ENCODE measurements at regions not wholly inside any gene's neighbourhood (a gene's known extent, or its start where the extent isn't known, plus 50 kb on each side); places are given as distances from the start of the nearest gene placed in this dataset.
"Not testable (repeated sequence)": the region's sequence is repeated elsewhere in the genome, so short reads cannot be mapped to it uniquely, and the experiment has no call there.

DNA sequence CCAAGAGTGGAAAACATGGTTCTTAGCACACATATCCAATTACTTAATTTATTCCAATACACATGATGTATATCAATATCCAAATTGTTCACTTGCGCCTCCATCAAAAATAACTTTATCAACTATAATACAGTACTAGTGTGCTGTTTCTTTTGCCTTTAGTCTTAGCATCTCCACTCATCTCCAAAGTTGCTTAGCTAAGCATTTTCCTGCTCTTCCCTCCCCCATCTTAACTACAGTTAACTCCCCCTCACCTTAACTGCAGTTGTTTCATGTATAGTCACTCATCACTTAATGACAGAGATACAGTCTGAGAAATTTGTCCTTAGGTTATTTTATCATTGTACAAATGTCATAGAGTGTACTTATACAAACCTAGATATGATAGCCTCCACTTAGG is 705.2 kb upstream of the LINC00305 start:
- DNase-seq (ENCODE audit: low spot score) = no peak

- no peak for DNase-seq (ENCODE audit: low spot score)
These were observed 703.4 kb upstream of the LINC00305 start for GRCh38 chr18:64852281-64852680.

GRCh38 chr18:64851726-64852125 is 702.8 kb upstream of the LINC00305 start:
- no peak for DNase-seq (ENCODE audit: low spot score)

GRCh38 chr18:64850791-64851190 is 701.9 kb upstream of the LINC00305 start:
- DNase-seq (ENCODE audit: low spot score) = no peak

DNA sequence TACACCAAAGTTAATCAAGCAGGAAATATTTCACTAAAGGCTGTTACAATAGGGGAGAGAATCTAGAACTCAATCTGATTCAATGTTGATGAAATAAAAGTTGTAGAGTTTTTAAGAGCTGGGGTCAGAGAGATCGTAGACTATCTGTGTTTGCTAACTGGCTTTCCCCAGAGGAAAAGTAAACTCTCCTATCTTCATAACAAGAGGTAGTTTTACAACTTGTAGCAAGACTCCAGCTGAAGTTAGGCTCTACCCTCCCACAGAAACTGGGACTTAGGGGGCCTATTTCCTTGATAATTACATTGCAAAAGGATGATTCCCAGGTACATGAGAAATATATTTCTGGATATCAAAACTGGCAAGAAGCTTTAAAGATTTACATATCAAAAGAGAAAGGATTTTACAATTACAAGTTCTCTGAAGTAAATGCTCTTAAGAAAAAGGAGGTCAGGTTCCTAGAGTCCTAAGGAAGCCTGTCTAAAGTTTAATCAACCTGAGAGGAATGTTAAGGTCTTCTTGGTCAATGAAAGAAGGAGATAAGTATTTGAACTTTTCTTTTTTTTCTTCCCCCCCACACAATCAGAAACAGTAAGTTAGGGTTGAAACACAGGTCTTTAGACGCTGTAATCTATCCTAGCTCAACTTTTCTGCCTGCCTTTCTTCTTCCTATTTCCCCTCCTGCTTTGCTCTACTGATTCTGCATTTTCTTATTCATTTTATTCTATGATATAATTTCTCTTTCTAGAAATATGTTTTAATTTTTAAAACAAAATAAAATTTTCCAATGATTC is 692.2 kb upstream of the LINC00305 start:
- DNase-seq (ENCODE audit: low spot score) = no peak

DNA sequence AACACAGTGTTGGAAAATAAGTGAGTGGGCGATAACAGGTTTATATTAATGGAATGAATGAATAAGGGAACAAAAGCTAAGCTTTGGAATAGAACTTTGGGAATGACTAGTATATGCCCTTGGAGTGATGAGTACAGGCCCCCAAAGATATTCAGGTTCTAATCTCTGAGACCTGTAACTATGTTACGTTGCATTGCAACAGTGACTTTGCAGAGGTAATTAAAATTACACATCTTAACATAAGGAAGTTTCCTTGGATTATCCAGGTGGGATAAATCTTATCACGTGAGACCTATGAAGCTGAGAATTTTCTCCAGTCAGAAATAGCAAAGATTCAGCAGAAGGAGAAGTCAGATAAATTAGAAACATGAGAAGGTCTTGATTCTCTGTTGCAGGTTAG is 661.5 kb upstream of the LINC00305 start:
- DNase-seq (ENCODE audit: low spot score) = no peak

GRCh38 chr18:64809801-64810200 is 660.9 kb upstream of the LINC00305 start:
- DNase-seq (ENCODE audit: low spot score) = no peak

DNA sequence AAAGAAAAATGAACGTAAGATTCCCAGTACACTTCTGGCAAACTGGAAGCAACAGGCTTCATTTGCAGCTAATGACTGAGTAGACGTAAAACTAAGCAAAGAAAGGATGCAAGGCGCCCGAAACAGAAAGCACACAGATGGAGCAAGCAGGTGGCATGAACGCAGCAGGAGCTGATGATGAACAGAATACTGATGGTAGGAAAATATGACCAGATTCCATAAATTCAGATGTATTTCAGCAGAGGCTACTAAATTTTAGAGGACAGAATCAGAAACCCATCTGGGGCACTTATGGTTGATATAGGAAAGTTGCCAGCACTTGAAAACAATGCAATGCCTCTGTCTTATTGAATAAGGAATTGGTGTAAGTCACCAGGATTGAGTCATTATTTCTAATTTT is 658.7 kb upstream of the LINC00305 start:
- no peak for DNase-seq (ENCODE audit: low spot score)

DNA sequence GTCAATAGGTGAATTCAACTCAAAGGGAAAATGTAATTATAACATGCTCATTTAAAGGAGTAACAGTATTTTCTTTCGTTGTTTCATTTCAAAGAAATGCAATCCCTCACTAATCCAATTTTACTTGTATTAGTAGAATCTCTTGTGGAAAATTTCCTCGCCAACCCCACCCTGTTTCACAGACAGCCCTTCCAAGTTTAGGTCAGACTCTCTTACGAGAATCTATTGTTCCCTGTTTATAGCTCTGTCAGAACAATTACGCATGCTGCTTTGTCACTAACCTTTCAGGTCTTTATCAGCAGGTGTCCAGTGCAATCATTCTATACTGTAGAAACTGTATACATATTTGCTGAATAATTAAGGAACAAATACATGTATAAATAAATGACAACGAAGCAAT is 657.8 kb upstream of the LINC00305 start:
- DNase-seq (ENCODE audit: low spot score) = no peak

DNA sequence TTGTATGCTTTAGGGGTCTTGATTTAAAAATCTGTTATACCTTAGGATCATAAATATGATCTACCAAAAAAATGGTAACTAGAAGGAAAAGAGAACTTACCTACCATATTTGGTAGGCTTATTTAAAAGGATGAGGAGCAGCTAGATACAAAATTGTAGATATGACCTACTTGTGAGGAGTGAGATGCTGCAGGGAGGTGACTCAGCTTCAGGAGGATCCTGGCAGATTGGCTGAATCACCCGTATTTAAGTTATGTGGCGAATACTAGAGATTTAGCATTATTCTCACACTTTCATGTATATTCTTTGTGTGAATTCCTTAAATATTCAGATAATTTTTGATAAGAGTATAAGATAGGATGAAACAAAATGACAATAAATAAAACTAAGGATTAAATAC is 657.3 kb upstream of the LINC00305 start:
- no peak for DNase-seq (ENCODE audit: low spot score)

DNA sequence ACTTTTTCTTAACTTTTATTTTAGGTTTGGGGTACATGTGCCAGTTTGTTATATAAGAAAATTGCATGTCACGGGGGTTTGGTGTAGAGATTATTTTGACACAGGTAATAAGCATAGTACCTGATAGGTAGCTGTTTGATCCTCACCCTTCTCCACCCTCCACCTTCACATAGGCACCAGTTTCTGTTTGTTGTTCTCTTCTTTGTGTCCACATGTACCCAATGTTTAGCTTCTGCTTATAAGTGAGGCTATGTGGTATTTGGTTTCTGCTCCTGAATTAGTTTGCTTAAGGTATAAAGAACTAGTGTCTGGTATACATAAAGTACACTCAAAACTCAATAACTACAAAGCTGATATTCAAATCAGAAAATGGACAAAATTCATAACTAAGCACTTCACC is 654.6 kb upstream of the LINC00305 start:
- no peak for DNase-seq (ENCODE audit: low spot score)

DNA sequence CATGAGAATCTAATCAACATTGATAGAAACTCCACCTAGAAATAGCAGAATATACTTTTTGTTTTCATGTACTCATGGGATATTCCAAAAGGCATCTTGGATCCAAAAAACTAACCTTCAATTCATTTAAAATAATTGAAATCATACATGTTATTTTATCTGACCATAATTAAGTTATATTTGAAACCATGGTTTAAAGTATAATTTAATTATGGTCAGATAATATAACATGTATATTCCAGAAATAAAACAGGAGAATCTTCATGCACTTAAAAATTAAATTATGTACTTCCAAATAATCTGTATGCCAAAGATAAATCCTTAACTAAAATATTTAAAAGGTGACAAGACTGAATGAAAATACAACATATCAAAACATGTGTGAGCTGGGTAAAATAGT is 651.3 kb upstream of the LINC00305 start:
- no peak for DNase-seq (ENCODE audit: low spot score)

GRCh38 chr18:64799376-64799775 is 650.5 kb upstream of the LINC00305 start:
- DNase-seq (ENCODE audit: low spot score) = no peak

- no peak for DNase-seq (ENCODE audit: low spot score)
These were observed 642.3 kb upstream of the LINC00305 start for GRCh38 chr18:64791236-64791635.

DNA sequence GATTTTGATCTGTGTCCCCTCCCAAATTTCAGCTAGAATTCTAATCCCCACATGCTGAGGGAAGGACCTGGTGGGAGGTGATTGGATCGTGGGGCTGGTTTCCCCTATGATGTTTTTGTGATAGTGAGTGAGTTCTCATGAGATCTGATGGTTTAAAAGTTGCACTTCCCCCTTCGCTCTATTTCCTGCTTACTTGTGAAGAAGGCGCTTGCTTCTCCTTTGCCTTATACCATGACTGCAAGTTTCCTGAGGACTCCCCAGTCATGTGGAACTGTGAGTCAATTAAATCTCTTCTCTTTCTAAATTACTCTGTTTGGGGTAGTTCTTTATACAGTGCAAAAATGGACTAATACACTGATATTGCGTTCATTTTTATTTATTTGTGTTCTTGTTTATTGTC is 636.8 kb upstream of the LINC00305 start:
- DNase-seq (ENCODE audit: low spot score) = no peak

DNA sequence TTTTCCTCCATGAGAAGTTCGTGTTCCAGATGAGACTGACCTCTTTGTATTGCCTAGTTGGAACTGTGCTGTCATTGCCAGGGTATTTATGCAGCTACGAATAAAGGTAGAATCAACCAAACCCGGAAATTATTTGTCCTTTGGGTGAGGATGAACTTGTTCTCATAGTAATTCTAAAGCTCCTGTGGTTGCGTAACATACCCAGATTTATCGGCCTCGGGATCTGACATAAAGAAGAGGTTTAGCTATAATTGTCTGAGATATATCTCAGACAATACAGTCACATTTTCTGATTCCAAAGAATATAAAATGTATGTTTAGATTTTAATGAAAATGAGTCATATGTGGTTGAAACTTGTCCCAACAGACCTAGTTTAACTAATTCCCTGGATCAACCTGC is 628.7 kb upstream of the LINC00305 start:
- DNase-seq (ENCODE audit: low spot score) = no peak

DNA sequence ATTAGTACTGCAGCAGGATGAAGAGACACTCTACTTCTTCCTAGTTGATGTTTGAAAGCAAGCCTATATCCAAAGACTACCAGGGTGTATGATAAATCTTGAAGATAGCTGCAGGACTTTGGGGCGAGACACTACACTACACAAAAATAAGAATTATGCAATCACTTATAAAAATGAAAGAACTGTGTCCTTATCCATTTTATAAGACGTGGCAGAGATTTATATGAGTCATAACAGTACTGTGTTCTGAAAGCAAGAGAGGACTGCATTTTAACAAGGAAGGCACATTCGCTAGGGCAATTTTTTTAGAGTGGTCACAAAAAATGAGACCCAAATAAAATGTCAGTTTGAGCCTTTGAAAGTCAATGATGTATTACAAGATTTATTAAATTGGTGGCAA is 617.0 kb upstream of the LINC00305 start:
- DNase-seq (ENCODE audit: low spot score) = no peak

DNA sequence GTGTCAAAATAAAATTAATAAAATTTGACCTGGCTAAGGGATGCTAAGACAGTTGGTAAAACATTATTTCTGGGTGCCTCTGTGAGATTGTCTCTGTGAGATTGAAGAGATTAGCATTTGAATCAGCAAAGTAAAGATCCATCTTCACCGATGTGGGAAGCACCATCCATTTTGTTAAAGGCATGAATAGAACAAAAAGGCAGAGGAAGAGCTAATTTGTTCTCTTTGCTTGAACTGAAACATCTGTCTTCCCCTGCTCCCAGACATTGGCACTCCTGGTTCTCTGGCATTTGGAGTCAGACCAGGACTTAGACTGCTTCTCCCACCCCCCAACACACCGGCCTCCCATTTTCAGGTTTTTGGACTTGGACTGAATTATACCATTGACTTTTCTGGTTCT is 603.8 kb upstream of the LINC00305 start:
- DNase-seq (ENCODE audit: low spot score) = no peak

DNA sequence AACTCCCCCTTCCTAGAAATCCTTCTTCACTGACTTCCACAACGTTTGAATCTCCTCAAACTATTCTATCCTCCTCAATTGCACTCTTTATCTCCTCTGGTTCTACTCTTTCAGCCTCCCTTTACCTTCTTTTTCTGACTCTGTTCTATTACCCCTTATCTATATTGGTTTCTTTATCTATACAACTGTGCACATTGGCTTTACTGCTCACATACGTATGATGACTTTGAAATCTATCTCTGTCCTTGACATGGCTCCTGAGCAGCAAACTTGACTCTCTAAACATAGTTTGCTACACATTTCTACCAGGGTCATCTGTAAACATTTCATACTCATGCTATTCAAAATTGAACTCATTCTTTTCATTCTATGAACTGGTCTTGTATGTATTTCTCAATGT is 601.0 kb upstream of the LINC00305 start:
- DNase-seq (ENCODE audit: low spot score) = no peak

GRCh38 chr18:64747803-64748202 is 598.9 kb upstream of the LINC00305 start:
- DNase-seq (ENCODE audit: low spot score) = no peak

- DNase-seq (ENCODE audit: low spot score) = no peak
These were observed 594.0 kb upstream of the LINC00305 start for GRCh38 chr18:64742898-64743297.

- DNase-seq (ENCODE audit: low spot score) = no peak
These were observed 585.2 kb upstream of the LINC00305 start for GRCh38 chr18:64734063-64734462.

DNA sequence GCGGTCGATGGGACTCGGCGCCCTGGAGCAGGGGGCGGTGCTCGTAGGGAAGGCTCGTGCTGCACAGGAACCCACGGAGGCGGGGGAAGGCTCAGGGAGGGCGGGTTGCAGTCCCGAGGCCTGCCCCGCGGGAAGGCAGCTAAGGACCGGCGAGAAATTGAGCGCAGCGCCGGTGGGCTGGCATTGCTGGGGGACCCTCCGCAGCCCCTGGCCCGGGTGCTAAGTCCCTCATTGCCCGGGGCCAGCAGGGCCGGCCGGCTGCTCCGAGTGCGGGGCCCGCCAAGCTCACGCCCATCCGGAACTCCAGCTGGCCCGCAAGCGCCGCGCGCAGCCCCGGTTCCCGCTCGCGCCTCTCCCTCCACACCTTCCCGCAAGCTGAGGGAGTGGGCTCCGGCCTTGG is 576.8 kb upstream of the LINC00305 start:
- DNase-seq (ENCODE audit: low spot score) = not testable (repeated sequence)

DNA sequence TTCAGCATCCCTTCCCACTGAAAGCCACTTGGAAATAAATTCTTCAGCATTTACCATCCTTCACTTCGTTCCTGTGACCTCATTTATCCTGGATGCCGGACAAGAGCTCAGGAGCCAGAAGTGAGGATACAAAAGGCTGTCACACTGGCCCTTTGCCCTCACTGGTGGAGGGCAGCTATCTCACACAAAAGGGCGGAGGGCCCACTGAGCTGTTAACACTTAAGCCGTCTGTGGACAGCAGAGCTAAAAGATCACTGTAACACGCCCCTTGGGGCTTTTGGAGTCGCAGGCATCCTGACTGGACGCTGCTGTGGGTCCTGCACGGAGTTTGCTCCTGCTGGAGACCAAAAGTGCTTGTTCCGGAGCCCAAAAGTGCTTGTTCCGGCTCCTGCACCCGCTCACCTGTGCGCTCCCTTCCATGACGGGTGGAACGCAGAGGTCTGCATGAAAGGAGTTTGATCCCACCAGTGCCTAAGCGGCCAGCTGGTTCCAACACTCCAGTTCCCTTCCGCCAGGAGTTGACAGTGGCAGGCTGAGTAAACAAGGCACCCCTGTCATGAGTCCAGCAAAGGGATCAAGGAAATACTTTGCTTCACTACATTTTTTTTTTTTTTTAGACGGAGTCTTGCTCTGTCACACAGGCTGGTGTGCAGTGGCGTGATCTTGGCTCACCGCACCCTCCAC is 572.0 kb upstream of the LINC00305 start:
- DNase-seq (ENCODE audit: low spot score) = no peak
